H9 (cell line): ENCODE measurements at regions not wholly inside any gene's neighbourhood (a gene's known extent, or its start where the extent isn't known, plus 50 kb on each side); places are given as distances from the start of the nearest gene placed in this dataset.

Experiments
- DNase-seq: peaks from one replicate; pipeline ENCODE4 v3.0.0-alpha.2; 2017
- H2AFZ ChIP-seq: one replicate; pipeline ENCODE4 v1.6.1; 2013; ENCODE audit warnings: mild to moderate bottlenecking, low read length, control low read depth, moderate library complexity
- H2AK5ac ChIP-seq: 2 replicates; pipeline ENCODE4 v1.6.1; 2013; ENCODE audit warnings: low read length, control low read depth, mixed read lengths; ENCODE audit not compliant: insufficient read length
- H2BK120ac ChIP-seq: one replicate; pipeline ENCODE4 v1.6.1; 2013; ENCODE audit warnings: low read depth, mild to moderate bottlenecking, low read length, control low read depth, inconsistent platforms; ENCODE audit not compliant: poor library complexity, severe bottlenecking
- H2BK12ac ChIP-seq: 2 replicates; pipeline ENCODE4 v1.6.1; 2013; ENCODE audit warnings: low read length, control low read depth, mixed read lengths, low read depth; ENCODE audit not compliant: insufficient read length
- H2BK15ac ChIP-seq: 2 replicates; pipeline ENCODE4 v1.6.1; 2013; ENCODE audit warnings: low read depth, low read length, control low read depth
- H2BK20ac ChIP-seq: one replicate; pipeline ENCODE4 v1.6.1; 2013; ENCODE audit warnings: low read depth, mild to moderate bottlenecking, low read length, control low read depth, inconsistent platforms; ENCODE audit not compliant: poor library complexity, severe bottlenecking
- H2BK5ac ChIP-seq: 2 replicates; pipeline ENCODE4 v1.6.1; 2013; ENCODE audit warnings: low read length, control low read depth, mixed read lengths; ENCODE audit not compliant: insufficient read length
- H3K14ac ChIP-seq: 2 replicates; pipeline ENCODE4 v1.6.1; 2013; ENCODE audit warnings: low read length, control low read depth; ENCODE audit not compliant: insufficient read depth
- H3K18ac ChIP-seq: 2 replicates; pipeline ENCODE4 v1.6.1; 2013; ENCODE audit warnings: low read depth, mild to moderate bottlenecking, mixed read lengths, low read length, control low read depth; ENCODE audit not compliant: insufficient read length
- H3K23ac ChIP-seq: 2 replicates; pipeline ENCODE4 v1.6.1; 2013; ENCODE audit warnings: low read length, control low read depth, mixed read lengths, low read depth; ENCODE audit not compliant: insufficient read length
- H3K23me2 ChIP-seq: 2 replicates; pipeline ENCODE4 v1.6.1; 2013; ENCODE audit warnings: low read depth, mild to moderate bottlenecking, mixed read lengths, low read length, control low read depth; ENCODE audit not compliant: insufficient read length, poor library complexity, severe bottlenecking
- H3K27ac ChIP-seq: 2 replicates; pipeline ENCODE4 v1.5.1; 2013; ENCODE audit warnings: low read length, control low read depth, mixed read lengths, low read depth; ENCODE audit not compliant: insufficient read length
- H3K27me3 ChIP-seq: 2 replicates; pipeline ENCODE4 v1.6.1; 2013; ENCODE audit warnings: low read length, control low read depth, inconsistent platforms; ENCODE audit not compliant: insufficient read depth
- H3K4ac ChIP-seq: 2 replicates; pipeline ENCODE4 v1.6.1; 2013; ENCODE audit warnings: low read depth, mild to moderate bottlenecking, control low read depth, inconsistent platforms, low read length, moderate library complexity
- H3K4me1 ChIP-seq: 2 replicates; pipeline ENCODE4 v1.6.1; 2013; ENCODE audit warnings: low read length, control low read depth, inconsistent platforms; ENCODE audit not compliant: insufficient read depth
- H3K4me2 ChIP-seq: 2 replicates; pipeline ENCODE4 v1.6.1; 2013; ENCODE audit warnings: low read length, control low read depth, mixed read lengths; ENCODE audit not compliant: insufficient read length, insufficient read depth
- H3K56ac ChIP-seq: 2 replicates; pipeline ENCODE4 v1.6.1; 2013; ENCODE audit warnings: low read depth, mild to moderate bottlenecking, mixed read lengths, low read length, control low read depth; ENCODE audit not compliant: insufficient read length
- H3K79me1 ChIP-seq: 2 replicates; pipeline ENCODE4 v1.6.1; 2013; ENCODE audit warnings: low read depth, mild to moderate bottlenecking, moderate library complexity, low read length, control low read depth, inconsistent platforms; ENCODE audit not compliant: insufficient read depth, poor library complexity, severe bottlenecking
- H3K79me2 ChIP-seq: 2 replicates; pipeline ENCODE4 v1.6.1; 2013; ENCODE audit warnings: low read length, control low read depth, inconsistent platforms; ENCODE audit not compliant: insufficient read depth
- H3K9ac ChIP-seq: 2 replicates; pipeline ENCODE4 v1.6.1; 2013; ENCODE audit warnings: low read length, control low read depth, mixed read lengths; ENCODE audit not compliant: insufficient read length; ENCODE audit errors: extremely low read depth
- H3K9me3 ChIP-seq: one replicate; pipeline ENCODE4 v1.6.1; 2013; ENCODE audit warnings: low read depth, low read length, inconsistent platforms; ENCODE audit not compliant: control insufficient read depth
- H3T11ph ChIP-seq: one replicate; pipeline ENCODE4 v1.6.1; 2013; ENCODE audit warnings: mild to moderate bottlenecking, low read length, control low read depth, inconsistent platforms
- H4K20me1 ChIP-seq: one replicate; pipeline ENCODE4 v1.6.1; 2013; ENCODE audit not compliant: control insufficient read depth, insufficient read length, insufficient read depth
- H4K5ac ChIP-seq: 2 replicates; pipeline ENCODE4 v1.6.1; 2013; ENCODE audit warnings: low read depth, mild to moderate bottlenecking, mixed read lengths, low read length, control low read depth; ENCODE audit not compliant: insufficient read length
- H4K8ac ChIP-seq: replicated peaks from 2 replicates; pipeline ENCODE4 v1.6.1; 2013; ENCODE audit warnings: low read length, control low read depth, mixed read lengths, low read depth; ENCODE audit not compliant: insufficient read length
- H4K91ac ChIP-seq: 2 replicates; pipeline ENCODE4 v1.6.1; 2013; ENCODE audit warnings: low read depth, mild to moderate bottlenecking, moderate library complexity, mixed read lengths, low read length, control low read depth; ENCODE audit not compliant: insufficient read length
- H3K27ac Mint-ChIP-seq, 3 experiments: 2 replicates in 2 of 3; 3 replicates in 1 of 3; pipeline ENCODE4 v1.8.0; 2020 to 2021; ENCODE audit warnings: mixed read lengths in 3 of 3, mild to moderate bottlenecking in 1 of 3, moderate library complexity in 1 of 3
- H3K27me3 Mint-ChIP-seq: 2 replicates; pipeline ENCODE4 v1.8.0; 2021; ENCODE audit warnings: low read depth, mild to moderate bottlenecking, moderate library complexity, mixed read lengths
- H3K36me3 Mint-ChIP-seq, 3 experiments: 2 replicates in 2 of 3; 3 replicates in 1 of 3; pipeline ENCODE4 v1.8.0; 2020 to 2021; ENCODE audit warnings: low read depth in 3 of 3, mixed read lengths in 3 of 3; ENCODE audit not compliant: insufficient read depth in 1 of 3
- H3K4me1 Mint-ChIP-seq, 2 experiments: 2 replicates each; pipeline ENCODE4 v1.8.0; 2020; ENCODE audit warnings: mixed read lengths in 2 of 2
- H3K4me3 Mint-ChIP-seq, 2 experiments: 2 replicates in 1 of 2; 3 replicates in 1 of 2; pipeline ENCODE4 v1.8.0; 2020 to 2021; ENCODE audit warnings: mild to moderate bottlenecking in 2 of 2, mixed read lengths in 2 of 2, moderate library complexity in 1 of 2
- H3K9me3 Mint-ChIP-seq, 2 experiments: 2 replicates in 1 of 2; 3 replicates in 1 of 2; pipeline ENCODE4 v1.8.0; 2020; ENCODE audit warnings: mild to moderate bottlenecking in 2 of 2, mixed read lengths in 2 of 2, moderate library complexity in 1 of 2
- CTCF ChIP-seq: fragments of 200-600 bp; sonication (generic); conservative IDR thresholded peaks from 3 replicates; pipeline ENCODE4 v1.8.0; 2021; ENCODE audit warnings: antibody characterized with exemption, mild to moderate bottlenecking
- WGBS: extraction: QIAGEN DNeasy Blood & Tissue Kit; methylation state at CpG from one replicate; pipeline ENCODE4 v1.1.7; 2013; ENCODE audit warnings: missing lambda C conversion rate, low lambda C conversion rate, mixed read lengths; ENCODE audit not compliant: insufficient read length; ENCODE audit errors: extremely low coverage; 5-methylcytosine and 5-hydroxymethylcytosine counted together

DNA sequence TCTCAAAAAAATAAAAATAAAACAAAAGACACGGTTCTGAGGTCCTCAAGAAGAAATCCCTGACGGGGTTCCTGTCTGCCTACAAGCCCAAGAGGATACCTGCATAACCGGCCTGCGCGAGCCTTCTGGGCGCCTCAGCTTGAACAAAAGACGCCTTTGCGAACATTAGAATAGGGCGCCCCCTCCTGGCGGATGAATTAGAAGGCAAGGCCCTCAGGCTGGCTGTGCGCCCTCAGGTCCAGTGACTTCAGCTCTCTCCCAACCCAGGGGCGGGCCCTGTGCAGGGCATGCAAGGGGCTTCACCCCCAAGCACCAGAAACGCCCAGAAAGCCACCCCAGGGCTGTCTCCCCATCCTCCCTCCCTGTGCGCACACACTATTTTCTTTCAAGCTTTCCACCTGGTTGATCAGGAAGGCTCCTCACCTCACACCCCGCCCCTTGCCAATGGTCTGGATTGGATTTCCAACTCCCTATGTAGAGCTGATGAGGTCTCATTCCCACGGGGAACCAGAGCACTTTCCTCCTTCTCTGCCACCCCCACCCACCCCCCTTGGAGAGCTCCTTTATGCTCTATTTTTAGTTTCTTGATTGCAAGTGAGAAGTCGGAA lies 273.3 kb downstream of the BUD13 start:
- Histone ChIP-seq H2AFZ (no peak overlapping the region), H2AK5ac (no peak overlapping the region), H3K4me2 (no peak overlapping the region), H3K79me1 (no peaks in the 10 kb centered on the region), H3K23me2 (peaks cover 7% of the 10 kb centered on the region), H4K5ac (no peak overlapping the region), H3K4me1 (no peaks in the 10 kb centered on the region; the same call in 1 of the 2 replicates), H4K8ac (no peak overlapping the region), H2BK12ac (no peak overlapping the region), H3K14ac (no peak overlapping the region), H3T11ph (no peak overlapping the region), H4K20me1 (no peaks in the 10 kb centered on the region), H3K9ac (no peak overlapping the region), H3K27me3 (peaks cover 3% of the 10 kb centered on the region; the same call in 1 of the 2 replicates), H4K91ac (no peak overlapping the region), H3K23ac (no peak overlapping the region), H3K9me3 (no peaks in the 10 kb centered on the region), H3K18ac (no peak overlapping the region), H2BK20ac (no peak overlapping the region), H2BK120ac (no peak overlapping the region), H3K27ac (no peak overlapping the region), H2BK15ac (no peak overlapping the region), H3K4ac (no peak overlapping the region), H3K56ac (no peak overlapping the region), H2BK5ac (no peak overlapping the region), H3K79me2 (no peaks in the 10 kb centered on the region)
- TF ChIP-seq CTCF, result peak; percentile 92
- Mint-ChIP-seq H3K36me3 (peaks cover 0 to 2% (median 0%) of the 10 kb centered on the region in 3 experiments; a peak in 1 of 7 replicates), H3K9me3 (no peaks in the 10 kb centered on the region), H3K27ac (no peak overlapping the region), H3K27me3 (peaks cover 48% of the 10 kb centered on the region), H3K4me3 (no peak overlapping the region), H3K4me1 (peaks cover 40 to 50% of the 10 kb centered on the region in 2 experiments)
- WGBS, result no CpG with 5 or more reads among the region's 17 CpGs
- DNase-seq, result peak; percentile 95
